Lower leg skin (tissue), 3 donors: ENCODE measurements at regions not wholly inside any gene's neighbourhood (a gene's known extent, or its start where the extent isn't known, plus 50 kb on each side); places are given as distances from the start of the nearest gene placed in this dataset.

Source experiments
- POLR2A ChIP-seq, 2 donors: fragments of 450-650 bp; IDR thresholded peaks; one replicate each; pipeline ENCODE4 v1.6.1; 2016 to 2017; ENCODE audit warnings: antibody characterized with exemption in 2 of 2, mild to moderate bottlenecking in 1 of 2, moderate library complexity in 1 of 2
- TF ChIP-seq, protein P1 (sequence below), 3 donors: fragments of 450-650 bp; IDR thresholded peaks; one replicate each; pipeline ENCODE4 v1.5.1; 2016; ENCODE audit warnings: antibody characterized with exemption in 3 of 3, mild to moderate bottlenecking in 3 of 3, moderate library complexity in 2 of 3

DNA sequence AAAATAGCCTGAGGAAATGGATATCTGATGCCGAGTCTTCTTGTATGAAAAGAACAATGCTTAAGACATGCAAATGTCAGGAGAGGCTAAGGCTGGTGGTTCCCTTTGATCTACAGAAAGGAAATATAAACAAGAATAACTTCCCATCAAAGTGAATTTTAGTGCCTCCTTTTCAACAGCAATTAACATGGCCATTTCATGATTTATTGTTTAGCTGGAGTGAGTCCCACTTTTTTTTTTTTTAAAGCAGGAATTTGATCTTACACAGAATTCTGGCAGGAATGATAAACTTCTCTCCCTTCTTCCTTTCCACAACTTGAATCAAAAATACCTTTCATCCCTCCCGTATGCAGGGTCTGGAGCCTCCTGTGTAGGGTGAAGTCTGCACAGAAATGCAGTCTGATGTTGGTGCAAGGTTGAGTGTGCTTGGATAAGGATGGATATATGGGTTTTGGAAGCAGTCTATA is 287.0 kb downstream of the MEX3B start:
- TF ChIP-seq, protein P1, sequence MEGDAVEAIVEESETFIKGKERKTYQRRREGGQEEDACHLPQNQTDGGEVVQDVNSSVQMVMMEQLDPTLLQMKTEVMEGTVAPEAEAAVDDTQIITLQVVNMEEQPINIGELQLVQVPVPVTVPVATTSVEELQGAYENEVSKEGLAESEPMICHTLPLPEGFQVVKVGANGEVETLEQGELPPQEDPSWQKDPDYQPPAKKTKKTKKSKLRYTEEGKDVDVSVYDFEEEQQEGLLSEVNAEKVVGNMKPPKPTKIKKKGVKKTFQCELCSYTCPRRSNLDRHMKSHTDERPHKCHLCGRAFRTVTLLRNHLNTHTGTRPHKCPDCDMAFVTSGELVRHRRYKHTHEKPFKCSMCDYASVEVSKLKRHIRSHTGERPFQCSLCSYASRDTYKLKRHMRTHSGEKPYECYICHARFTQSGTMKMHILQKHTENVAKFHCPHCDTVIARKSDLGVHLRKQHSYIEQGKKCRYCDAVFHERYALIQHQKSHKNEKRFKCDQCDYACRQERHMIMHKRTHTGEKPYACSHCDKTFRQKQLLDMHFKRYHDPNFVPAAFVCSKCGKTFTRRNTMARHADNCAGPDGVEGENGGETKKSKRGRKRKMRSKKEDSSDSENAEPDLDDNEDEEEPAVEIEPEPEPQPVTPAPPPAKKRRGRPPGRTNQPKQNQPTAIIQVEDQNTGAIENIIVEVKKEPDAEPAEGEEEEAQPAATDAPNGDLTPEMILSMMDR (IDR thresholded peaks at IDR 0.05) = no peak
- no peak for TF ChIP-seq POLR2A (IDR thresholded peaks at IDR 0.05)
